Upper lobe of right lung (tissue), 1 donor: ENCODE measurements at regions not wholly inside any gene's neighbourhood (a gene's known extent, or its start where the extent isn't known, plus 50 kb on each side); places are given as distances from the start of the nearest gene placed in this dataset. TPM values are rescaled to one million over a fixed set of nuclear protein-coding genes. Genes with fewer than 3 reads are reported as not detected.
"Not testable (repeated sequence)": the region's sequence is repeated elsewhere in the genome, so short reads cannot be mapped to it uniquely, and the experiment has no call there.

Source experiments
- ATAC-seq: fragments of 200-7000 bp; cut with Tn5 transposase; one replicate; pipeline ENCODE4 v1.9.1; 2020; ENCODE audit warnings: mild to moderate bottlenecking, moderate library complexity
- DNase-seq: peaks from one replicate; pipeline ENCODE4 v3.0.0-alpha.2; 2020
- H3K27ac ChIP-seq: fragments of 200-600 bp; one replicate; pipeline ENCODE4 v1.8.0; 2022
- H3K27me3 ChIP-seq: fragments of 200-600 bp; one replicate; pipeline ENCODE4 v1.8.0; 2022; ENCODE audit warnings: mild to moderate bottlenecking
- H3K36me3 ChIP-seq: fragments of 200-600 bp; one replicate; pipeline ENCODE4 v1.8.0; 2022
- H3K4me1 ChIP-seq: fragments of 200-600 bp; one replicate; pipeline ENCODE4 v1.8.0; 2022
- H3K4me3 ChIP-seq: fragments of 200-600 bp; one replicate; pipeline ENCODE4 v1.8.0; 2022; ENCODE audit warnings: mild to moderate bottlenecking
- H3K9me3 ChIP-seq: fragments of 200-600 bp; one replicate; pipeline ENCODE4 v1.8.0; 2022
- intact Hi-C: fragments of 100-400 bp; cut with DNase I; formaldehyde crosslinking; loops from one replicate; pipeline ENCODE4 v1.11.0; 2022
- microRNA-seq: library from miRNA; unstranded; fragments of <30 nt; microRNA quantifications from one replicate; pipeline ENCODE4 v1.2.0, GENCODE V29; 2020; ENCODE audit warnings: borderline microRNAs expressed
- donor health status: DM: no; HTN: yes; CAD: no; lungs with severe emphysema.

DNA sequence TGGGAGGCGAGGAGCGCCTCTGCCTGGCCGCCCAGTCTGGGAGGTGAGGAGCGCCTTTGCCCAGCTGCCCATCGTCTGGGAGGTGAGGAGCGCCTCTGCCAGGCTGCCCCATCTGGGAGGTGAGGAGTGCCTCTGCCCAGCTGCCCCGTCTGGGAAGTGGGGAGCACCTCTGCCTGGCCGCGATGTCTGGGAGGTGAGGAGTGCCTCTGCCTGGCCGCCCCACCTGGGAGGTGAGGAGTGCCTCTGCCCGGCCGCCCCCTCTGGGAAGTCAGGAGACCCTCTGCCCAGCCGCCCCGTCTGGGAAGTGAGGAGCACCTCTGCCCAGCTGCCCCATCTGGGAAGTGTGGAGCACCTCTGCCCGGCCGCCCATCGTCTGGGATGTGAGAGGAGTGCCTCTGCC, 229.0 kb upstream of the POTED start:
- H3K4me3 ChIP-seq, H3K4me1 ChIP-seq, DNase-seq, H3K27ac ChIP-seq, H3K27me3 ChIP-seq, ATAC-seq, H3K36me3 ChIP-seq, H3K9me3 ChIP-seq, intact Hi-C loops: not testable (repeated sequence)

DNA sequence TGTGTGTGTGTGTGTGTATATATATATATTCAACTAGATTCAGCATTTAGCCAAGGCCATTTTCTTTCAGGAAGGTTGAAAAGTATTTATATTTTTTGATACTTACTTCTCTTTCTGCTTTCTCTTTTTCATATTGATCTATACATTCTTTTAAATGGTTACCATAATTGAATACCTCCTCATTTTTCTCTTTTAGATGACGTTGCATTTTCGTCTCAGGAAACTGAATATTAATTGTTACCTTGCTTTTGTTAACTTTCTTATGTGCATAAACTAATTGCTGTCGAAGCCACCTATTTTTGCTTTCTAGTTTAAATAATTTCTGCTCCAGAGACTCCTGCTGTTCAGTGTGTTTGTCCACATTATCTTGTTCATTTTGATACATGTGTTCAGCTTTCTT, 225.4 kb upstream of the POTED start:
- H3K4me3 ChIP-seq, H3K27me3 ChIP-seq, H3K9me3 ChIP-seq, intact Hi-C loops, H3K27ac ChIP-seq, H3K36me3 ChIP-seq, H3K4me1 ChIP-seq, ATAC-seq, DNase-seq: not testable (repeated sequence)

DNA sequence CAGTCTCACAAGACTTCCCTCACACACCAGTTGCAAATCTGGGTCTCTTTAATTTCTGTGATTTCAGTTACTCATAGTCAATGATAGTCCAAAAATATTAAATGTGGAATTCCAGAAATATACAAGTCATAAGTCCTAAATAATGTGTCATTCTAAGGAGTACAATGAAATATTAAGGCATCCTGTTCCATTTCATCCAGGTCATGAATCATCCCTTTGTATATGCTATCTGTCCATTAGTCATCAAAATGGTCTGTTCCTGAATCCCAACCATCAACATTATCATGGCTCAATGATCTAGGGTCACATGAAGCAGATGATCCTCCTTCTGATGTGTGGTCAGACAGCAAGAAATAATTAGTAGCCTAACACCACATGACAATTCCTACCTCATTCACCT, 200.4 kb upstream of the POTED start:
- ATAC-seq, intact Hi-C loops, H3K4me1 ChIP-seq, H3K36me3 ChIP-seq, H3K27me3 ChIP-seq, H3K4me3 ChIP-seq, H3K9me3 ChIP-seq, H3K27ac ChIP-seq, DNase-seq: not testable (repeated sequence)

DNA sequence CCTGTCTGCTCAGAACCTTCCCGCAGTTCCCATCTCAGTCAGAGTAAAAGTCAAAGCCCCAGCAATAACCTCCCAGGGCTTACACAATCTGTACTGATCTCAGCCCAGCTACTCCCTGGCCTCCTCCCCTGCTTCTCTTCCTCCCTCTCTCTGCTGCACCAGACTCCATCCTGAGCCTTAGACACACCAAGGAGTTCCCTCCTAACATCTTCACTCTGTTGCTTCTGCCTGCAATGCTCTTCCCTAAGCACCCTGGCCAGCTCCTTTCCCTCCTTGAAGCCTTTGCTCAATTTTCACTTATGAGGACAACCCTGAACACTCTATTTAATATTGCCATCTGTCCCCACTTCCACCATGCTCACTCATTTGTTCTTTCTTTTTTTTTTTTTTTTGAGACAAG, 173.7 kb upstream of the POTED start:
- H3K9me3 ChIP-seq, H3K27me3 ChIP-seq, H3K4me3 ChIP-seq, H3K4me1 ChIP-seq, H3K36me3 ChIP-seq, H3K27ac ChIP-seq, DNase-seq, ATAC-seq, intact Hi-C loops: not testable (repeated sequence)

DNA sequence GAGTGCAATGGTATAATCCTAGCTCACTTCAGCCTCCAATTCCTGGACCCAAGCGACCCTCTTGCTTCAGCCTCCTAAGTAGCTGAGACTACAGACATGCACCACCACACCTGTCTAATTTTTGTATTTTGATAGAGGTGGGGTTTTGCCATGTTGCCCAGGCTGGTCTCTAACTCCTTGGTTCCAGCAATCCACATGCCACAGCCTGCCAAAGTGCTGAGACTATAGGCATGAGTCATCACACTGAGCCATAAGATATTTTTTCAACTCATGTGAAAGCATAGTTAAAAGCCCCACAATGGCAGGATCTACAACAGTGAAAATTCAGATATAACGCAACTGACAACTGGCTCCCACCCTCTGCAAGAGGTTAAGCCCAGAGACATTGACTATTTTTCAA, 161.8 kb upstream of the POTED start:
- intact Hi-C loops, ATAC-seq: not testable (repeated sequence)

DNA sequence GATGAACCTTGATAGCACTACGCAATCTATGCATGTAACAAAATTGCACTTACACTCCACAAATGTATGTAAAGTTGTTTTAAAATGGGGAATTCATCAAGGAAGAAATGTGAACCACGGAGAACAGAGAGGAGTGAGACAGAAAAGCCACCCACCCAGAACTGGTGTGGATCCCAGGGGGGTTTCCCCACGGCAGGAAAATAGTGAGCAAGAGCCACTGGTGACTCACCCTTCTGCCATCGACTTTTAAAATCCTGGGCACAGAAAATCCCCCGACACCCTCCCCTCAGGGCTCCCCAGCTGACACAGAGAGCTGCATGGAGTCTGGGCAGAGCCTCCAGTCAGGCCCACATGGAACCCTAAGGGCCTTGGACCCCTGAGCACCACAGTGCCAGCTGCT, 146.0 kb upstream of the POTED start:
- H3K36me3 ChIP-seq, intact Hi-C loops, DNase-seq, H3K9me3 ChIP-seq, H3K27me3 ChIP-seq, H3K4me1 ChIP-seq, H3K27ac ChIP-seq, ATAC-seq, H3K4me3 ChIP-seq: not testable (repeated sequence)

More for the DNA sequence above, 161.8 kb upstream of the POTED start:
- not testable (repeated sequence) for H3K9me3 ChIP-seq, H3K27ac ChIP-seq, H3K4me1 ChIP-seq, H3K36me3 ChIP-seq, H3K4me3 ChIP-seq, DNase-seq, H3K27me3 ChIP-seq

Small RNAs in the stretch of these regions (microRNA-seq; reads per million reads assigned to microRNA genes)
- not detected for gene MIR3156-3
